ENCODE measurements at regions not wholly inside any gene's neighbourhood (a gene's known extent, or its start where the extent isn't known, plus 50 kb on each side); places are given as distances from the start of the nearest gene placed in this dataset.
"Not testable (repeated sequence)": the region's sequence is repeated elsewhere in the genome, so short reads cannot be mapped to it uniquely, and the experiment has no call there.

GRCh38 chr20:52057133-52057532 lies 134.4 kb downstream of the ZFP64 start:
- DNase-seq; intact Hi-C loops (cut with DNase I); ATAC-seq (ENCODE audit: poor library complexity): not testable (repeated sequence)

- DNase-seq: no peak
- no peak for ATAC-seq (ENCODE audit: poor library complexity)
- intact Hi-C loops (cut with DNase I): no loop called here
Observed at GRCh38 chr20:52056203-52057062, 135.1 kb downstream of the ZFP64 start.

- DNase-seq: no peak
- intact Hi-C loops (cut with DNase I): no loop called here
- ATAC-seq (ENCODE audit: poor library complexity): no peak
Observed at GRCh38 chr20:52054123-52054522, 137.5 kb downstream of the ZFP64 start.

GRCh38 chr20:52049001-52049731 lies 142.4 kb downstream of the ZFP64 start:
- intact Hi-C loops (cut with DNase I): no loop called here

DNA sequence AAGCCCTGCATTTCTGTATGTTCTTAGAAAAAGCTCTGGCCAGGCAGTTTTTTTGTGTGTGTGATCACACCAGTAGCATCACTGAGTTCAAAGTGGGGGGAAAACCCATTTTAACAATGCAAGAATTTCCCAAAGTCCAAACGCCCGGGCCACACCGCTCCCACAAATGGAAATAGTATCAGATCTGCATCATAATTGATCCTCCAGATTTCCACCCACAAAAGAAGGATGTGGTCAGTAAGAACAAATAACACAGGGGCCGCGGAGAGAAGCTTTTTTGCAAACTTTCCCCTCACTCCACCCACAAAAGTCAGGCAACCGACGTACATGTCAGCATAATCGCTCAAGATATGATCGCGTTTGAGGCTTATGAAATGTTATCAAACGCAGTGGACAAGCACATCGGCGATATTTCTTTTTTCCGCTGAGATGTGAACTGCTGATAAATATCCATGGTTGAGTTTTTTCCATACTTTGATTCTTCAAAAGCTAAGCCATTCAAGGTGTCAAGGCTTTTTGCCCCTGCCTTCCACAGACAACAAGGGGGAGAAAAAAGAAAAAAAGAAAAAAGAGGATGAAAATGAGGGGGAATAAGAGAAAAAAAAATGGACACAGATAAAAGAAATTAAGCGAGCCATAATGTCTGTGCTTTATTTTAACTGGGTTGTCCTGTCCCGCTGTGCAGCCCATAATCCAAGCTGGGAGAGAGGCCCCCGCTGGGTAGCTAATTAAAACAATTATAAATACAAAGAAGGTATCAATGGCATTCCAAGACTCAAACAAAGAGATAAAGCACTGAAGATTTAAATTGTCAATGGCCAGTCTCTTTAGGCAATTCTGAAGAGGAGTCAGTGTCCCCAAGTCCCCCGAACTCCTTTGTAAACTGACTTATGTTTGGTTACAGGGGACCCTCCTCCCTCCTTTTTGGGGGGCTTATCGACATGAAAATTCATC lies 143.5 kb downstream of the ZFP64 start:
- intact Hi-C loops (cut with DNase I): no loop called here
- no peak for ATAC-seq (ENCODE audit: poor library complexity)
- no peak for DNase-seq

More at GRCh38 chr20:52049001-52049731, 142.4 kb downstream of the ZFP64 start:
- DNase-seq: no peak
- no peak for ATAC-seq (ENCODE audit: poor library complexity)

DNA sequence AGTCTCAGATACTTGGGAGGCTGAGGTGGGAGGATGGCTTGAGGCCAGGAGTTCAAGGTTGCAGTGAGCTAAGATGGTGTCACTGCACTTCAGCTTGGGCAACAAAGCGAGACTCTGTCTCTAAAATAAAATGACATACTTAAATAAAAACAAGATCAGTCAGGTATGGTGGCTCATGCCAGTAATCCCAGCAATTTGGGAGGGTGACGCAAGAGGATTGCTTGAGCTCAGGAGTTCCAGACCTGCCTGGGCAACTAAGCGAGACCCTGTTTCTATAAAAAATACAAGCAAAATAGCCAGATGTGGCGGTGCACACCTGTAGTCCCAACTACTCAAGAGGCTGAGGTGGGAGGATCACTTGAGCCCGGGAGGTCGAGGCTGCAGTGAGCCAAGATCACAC lies 149.6 kb downstream of the ZFP64 start:
- ATAC-seq (ENCODE audit: poor library complexity) (no peak), DNase-seq (no peak)
- intact Hi-C loops (cut with DNase I): no loop called here

DNA sequence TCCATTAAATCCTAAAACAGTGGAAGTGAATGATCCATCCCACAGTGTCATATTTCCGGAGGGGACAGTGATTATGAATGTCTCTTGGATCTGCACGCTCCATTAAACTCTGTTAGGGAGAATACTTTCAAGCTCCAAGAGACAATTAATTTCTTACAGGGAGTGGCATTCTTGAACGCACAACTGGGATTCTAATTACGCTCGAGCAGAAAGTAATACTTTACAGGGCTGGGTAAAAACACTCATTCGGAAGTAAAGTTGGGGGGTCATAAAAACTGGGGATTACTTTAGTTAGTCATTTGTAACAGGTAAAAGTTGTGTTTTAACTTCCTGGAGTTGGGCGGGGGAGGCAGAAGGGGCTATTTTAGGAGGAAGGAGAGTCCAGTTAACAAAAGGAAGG lies 151.8 kb downstream of the ZFP64 start:
- ATAC-seq (ENCODE audit: poor library complexity): no peak
- no peak for DNase-seq
- intact Hi-C loops (cut with DNase I): no loop called here

DNA sequence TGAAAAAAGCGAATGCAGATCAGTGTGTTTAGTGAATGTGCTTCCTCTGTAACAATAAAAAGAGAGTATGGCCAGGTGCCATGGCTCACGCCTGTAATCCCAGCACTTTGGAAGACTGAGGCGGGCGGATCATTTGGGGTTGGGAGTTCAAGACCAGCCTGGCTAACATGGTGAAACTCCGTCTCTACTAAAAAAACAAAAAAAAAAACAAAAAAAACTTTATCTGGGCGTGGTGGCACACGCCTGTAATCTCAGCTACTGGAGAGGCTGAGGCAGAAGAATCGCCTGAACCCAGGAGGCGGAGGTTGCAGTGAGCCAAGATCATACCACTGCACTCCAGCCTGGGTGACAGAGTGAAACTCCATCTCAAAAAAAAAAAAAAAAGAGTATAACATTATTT lies 152.9 kb downstream of the ZFP64 start:
- intact Hi-C loops (cut with DNase I); DNase-seq; ATAC-seq (ENCODE audit: poor library complexity): not testable (repeated sequence)

GRCh38 chr20:52037370-52037769 lies 154.2 kb downstream of the ZFP64 start:
- DNase-seq (no peak), ATAC-seq (ENCODE audit: poor library complexity) (no peak)
- intact Hi-C loops (cut with DNase I): no loop called here

DNA sequence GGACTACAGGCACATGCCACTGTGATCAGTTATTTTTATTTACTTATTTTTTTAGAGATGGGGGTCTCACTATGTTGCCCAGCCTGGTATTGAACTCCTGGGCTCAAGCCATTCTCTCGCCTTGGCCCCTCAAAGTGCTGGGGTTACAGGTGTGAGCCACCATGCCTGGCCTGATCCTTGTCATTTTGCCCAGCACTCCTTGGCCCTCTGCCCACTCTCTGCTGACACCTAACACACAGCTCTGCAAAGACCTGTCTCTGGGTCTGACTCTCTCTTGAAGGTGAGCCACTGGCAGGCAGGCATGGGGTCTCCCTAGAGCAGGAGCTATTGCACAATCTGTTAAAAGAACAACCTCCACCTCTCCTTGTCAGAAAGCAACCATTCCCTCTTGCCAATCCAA lies 155.6 kb downstream of the ZFP64 start:
- intact Hi-C loops (cut with DNase I): no loop called here
- ATAC-seq (ENCODE audit: poor library complexity) (no peak), DNase-seq (no peak)

GRCh38 chr20:52035498-52035897 lies 156.1 kb downstream of the ZFP64 start:
- ATAC-seq (ENCODE audit: poor library complexity) (no peak), DNase-seq (no peak)
- intact Hi-C loops (cut with DNase I): no loop called here

DNA sequence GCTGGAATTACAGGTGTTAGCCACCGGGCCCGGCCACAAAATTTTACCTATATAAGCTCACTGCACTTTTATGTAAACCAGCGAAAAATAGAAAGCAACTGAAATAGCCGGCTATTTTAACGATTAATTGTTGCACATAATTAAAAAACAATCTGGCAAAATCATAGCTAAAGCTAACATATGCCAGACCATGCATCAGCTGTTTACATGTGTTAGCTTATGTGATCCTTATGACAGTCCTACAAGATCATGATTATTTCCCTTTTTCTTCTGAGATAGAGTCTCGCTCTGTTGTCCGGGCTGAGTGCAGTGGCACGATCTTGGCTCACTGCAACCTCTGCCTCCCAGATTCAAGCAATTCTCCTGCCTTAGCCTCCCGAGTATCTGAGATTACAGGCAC lies 157.0 kb downstream of the ZFP64 start:
- DNase-seq (no peak), ATAC-seq (ENCODE audit: poor library complexity) (no peak)
- intact Hi-C loops (cut with DNase I): no loop called here

DNA sequence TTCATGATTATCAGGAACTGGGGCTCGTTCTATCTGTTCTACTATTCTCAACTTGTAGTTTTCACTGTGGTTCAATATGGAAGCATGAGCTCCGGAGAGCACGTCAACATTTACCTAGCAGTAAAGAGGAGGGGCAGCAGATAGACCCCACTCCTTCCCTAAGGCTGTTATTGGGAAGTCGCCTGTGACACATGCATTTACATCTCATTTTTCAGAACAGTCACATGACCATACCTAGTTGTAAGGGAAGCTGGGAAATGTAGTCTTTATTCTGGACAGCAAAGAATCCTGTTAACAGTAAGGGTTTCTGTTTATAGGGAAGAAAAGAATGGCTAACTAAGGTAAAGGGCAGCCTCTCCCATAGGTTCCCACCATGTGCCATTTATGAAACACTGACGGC lies 158.3 kb downstream of the ZFP64 start:
- DNase-seq (no peak), ATAC-seq (ENCODE audit: poor library complexity) (no peak)
- intact Hi-C loops (cut with DNase I): no loop called here

GRCh38 chr20:52032304-52032683 lies 159.3 kb downstream of the ZFP64 start:
- intact Hi-C loops (cut with DNase I); ATAC-seq (ENCODE audit: poor library complexity); DNase-seq: not testable (repeated sequence)

- no peak for DNase-seq
- ATAC-seq (ENCODE audit: poor library complexity): no peak
- intact Hi-C loops (cut with DNase I): no loop called here
Observed at GRCh38 chr20:52031563-52032303, 159.8 kb downstream of the ZFP64 start.

DNA sequence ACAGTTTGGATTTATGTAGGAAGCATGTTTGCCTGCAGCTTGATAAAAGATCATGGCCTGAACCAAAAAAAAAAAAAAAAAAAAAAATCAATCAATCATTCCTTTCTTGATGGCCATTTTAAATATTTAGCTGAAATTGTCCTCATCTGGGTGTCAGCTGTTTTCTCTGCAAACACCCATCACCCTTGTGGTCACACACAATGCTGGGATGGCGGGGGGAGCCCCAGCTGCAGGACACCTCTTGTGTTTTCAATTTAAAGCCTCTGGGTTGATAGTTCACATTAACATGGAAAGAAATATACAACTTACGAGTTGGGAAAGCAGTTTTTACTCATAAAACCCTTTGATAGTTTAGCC lies 160.4 kb downstream of the ZFP64 start:
- intact Hi-C loops (cut with DNase I): no loop called here
- DNase-seq: no peak
- ATAC-seq (ENCODE audit: poor library complexity): no peak

GRCh38 chr20:52029129-52029528 lies 162.4 kb downstream of the ZFP64 start:
- ATAC-seq (ENCODE audit: poor library complexity); intact Hi-C loops (cut with DNase I); DNase-seq: not testable (repeated sequence)

GRCh38 chr20:52025938-52026337 lies 165.6 kb downstream of the ZFP64 start:
- intact Hi-C loops (cut with DNase I): no loop called here
- no peak for ATAC-seq (ENCODE audit: poor library complexity)
- no peak for DNase-seq
